H9 (cell line): ENCODE measurements at regions not wholly inside any gene's neighbourhood (a gene's known extent, or its start where the extent isn't known, plus 50 kb on each side); places are given as distances from the start of the nearest gene placed in this dataset.
"Not testable (repeated sequence)": the region's sequence is repeated elsewhere in the genome, so short reads cannot be mapped to it uniquely, and the experiment has no call there.

Experiments
- DNase-seq: peaks from one replicate; pipeline ENCODE4 v3.0.0-alpha.2; 2017
- H2AFZ ChIP-seq: one replicate; pipeline ENCODE4 v1.6.1; 2013; ENCODE audit warnings: mild to moderate bottlenecking, low read length, control low read depth, moderate library complexity
- H2AK5ac ChIP-seq: 2 replicates; pipeline ENCODE4 v1.6.1; 2013; ENCODE audit warnings: low read length, control low read depth, mixed read lengths; ENCODE audit not compliant: insufficient read length
- H2BK120ac ChIP-seq: one replicate; pipeline ENCODE4 v1.6.1; 2013; ENCODE audit warnings: low read depth, mild to moderate bottlenecking, low read length, control low read depth, inconsistent platforms; ENCODE audit not compliant: poor library complexity, severe bottlenecking
- H2BK12ac ChIP-seq: 2 replicates; pipeline ENCODE4 v1.6.1; 2013; ENCODE audit warnings: low read length, control low read depth, mixed read lengths, low read depth; ENCODE audit not compliant: insufficient read length
- H2BK15ac ChIP-seq: 2 replicates; pipeline ENCODE4 v1.6.1; 2013; ENCODE audit warnings: low read depth, low read length, control low read depth
- H2BK20ac ChIP-seq: one replicate; pipeline ENCODE4 v1.6.1; 2013; ENCODE audit warnings: low read depth, mild to moderate bottlenecking, low read length, control low read depth, inconsistent platforms; ENCODE audit not compliant: poor library complexity, severe bottlenecking
- H2BK5ac ChIP-seq: 2 replicates; pipeline ENCODE4 v1.6.1; 2013; ENCODE audit warnings: low read length, control low read depth, mixed read lengths; ENCODE audit not compliant: insufficient read length
- H3K14ac ChIP-seq: 2 replicates; pipeline ENCODE4 v1.6.1; 2013; ENCODE audit warnings: low read length, control low read depth; ENCODE audit not compliant: insufficient read depth
- H3K18ac ChIP-seq: 2 replicates; pipeline ENCODE4 v1.6.1; 2013; ENCODE audit warnings: low read depth, mild to moderate bottlenecking, mixed read lengths, low read length, control low read depth; ENCODE audit not compliant: insufficient read length
- H3K23ac ChIP-seq: 2 replicates; pipeline ENCODE4 v1.6.1; 2013; ENCODE audit warnings: low read length, control low read depth, mixed read lengths, low read depth; ENCODE audit not compliant: insufficient read length
- H3K23me2 ChIP-seq: 2 replicates; pipeline ENCODE4 v1.6.1; 2013; ENCODE audit warnings: low read depth, mild to moderate bottlenecking, mixed read lengths, low read length, control low read depth; ENCODE audit not compliant: insufficient read length, poor library complexity, severe bottlenecking
- H3K27ac ChIP-seq: 2 replicates; pipeline ENCODE4 v1.5.1; 2013; ENCODE audit warnings: low read length, control low read depth, mixed read lengths, low read depth; ENCODE audit not compliant: insufficient read length
- H3K27me3 ChIP-seq: 2 replicates; pipeline ENCODE4 v1.6.1; 2013; ENCODE audit warnings: low read length, control low read depth, inconsistent platforms; ENCODE audit not compliant: insufficient read depth
- H3K4ac ChIP-seq: 2 replicates; pipeline ENCODE4 v1.6.1; 2013; ENCODE audit warnings: low read depth, mild to moderate bottlenecking, control low read depth, inconsistent platforms, low read length, moderate library complexity
- H3K4me1 ChIP-seq: 2 replicates; pipeline ENCODE4 v1.6.1; 2013; ENCODE audit warnings: low read length, control low read depth, inconsistent platforms; ENCODE audit not compliant: insufficient read depth
- H3K4me2 ChIP-seq: 2 replicates; pipeline ENCODE4 v1.6.1; 2013; ENCODE audit warnings: low read length, control low read depth, mixed read lengths; ENCODE audit not compliant: insufficient read length, insufficient read depth
- H3K56ac ChIP-seq: 2 replicates; pipeline ENCODE4 v1.6.1; 2013; ENCODE audit warnings: low read depth, mild to moderate bottlenecking, mixed read lengths, low read length, control low read depth; ENCODE audit not compliant: insufficient read length
- H3K79me1 ChIP-seq: 2 replicates; pipeline ENCODE4 v1.6.1; 2013; ENCODE audit warnings: low read depth, mild to moderate bottlenecking, moderate library complexity, low read length, control low read depth, inconsistent platforms; ENCODE audit not compliant: insufficient read depth, poor library complexity, severe bottlenecking
- H3K79me2 ChIP-seq: 2 replicates; pipeline ENCODE4 v1.6.1; 2013; ENCODE audit warnings: low read length, control low read depth, inconsistent platforms; ENCODE audit not compliant: insufficient read depth
- H3K9ac ChIP-seq: 2 replicates; pipeline ENCODE4 v1.6.1; 2013; ENCODE audit warnings: low read length, control low read depth, mixed read lengths; ENCODE audit not compliant: insufficient read length; ENCODE audit errors: extremely low read depth
- H3K9me3 ChIP-seq: one replicate; pipeline ENCODE4 v1.6.1; 2013; ENCODE audit warnings: low read depth, low read length, inconsistent platforms; ENCODE audit not compliant: control insufficient read depth
- H3T11ph ChIP-seq: one replicate; pipeline ENCODE4 v1.6.1; 2013; ENCODE audit warnings: mild to moderate bottlenecking, low read length, control low read depth, inconsistent platforms
- H4K20me1 ChIP-seq: one replicate; pipeline ENCODE4 v1.6.1; 2013; ENCODE audit not compliant: control insufficient read depth, insufficient read length, insufficient read depth
- H4K5ac ChIP-seq: 2 replicates; pipeline ENCODE4 v1.6.1; 2013; ENCODE audit warnings: low read depth, mild to moderate bottlenecking, mixed read lengths, low read length, control low read depth; ENCODE audit not compliant: insufficient read length
- H4K8ac ChIP-seq: replicated peaks from 2 replicates; pipeline ENCODE4 v1.6.1; 2013; ENCODE audit warnings: low read length, control low read depth, mixed read lengths, low read depth; ENCODE audit not compliant: insufficient read length
- H4K91ac ChIP-seq: 2 replicates; pipeline ENCODE4 v1.6.1; 2013; ENCODE audit warnings: low read depth, mild to moderate bottlenecking, moderate library complexity, mixed read lengths, low read length, control low read depth; ENCODE audit not compliant: insufficient read length
- H3K27ac Mint-ChIP-seq, 3 experiments: 2 replicates in 2 of 3; 3 replicates in 1 of 3; pipeline ENCODE4 v1.8.0; 2020 to 2021; ENCODE audit warnings: mixed read lengths in 3 of 3, mild to moderate bottlenecking in 1 of 3, moderate library complexity in 1 of 3
- H3K27me3 Mint-ChIP-seq: 2 replicates; pipeline ENCODE4 v1.8.0; 2021; ENCODE audit warnings: low read depth, mild to moderate bottlenecking, moderate library complexity, mixed read lengths
- H3K36me3 Mint-ChIP-seq, 3 experiments: 2 replicates in 2 of 3; 3 replicates in 1 of 3; pipeline ENCODE4 v1.8.0; 2020 to 2021; ENCODE audit warnings: low read depth in 3 of 3, mixed read lengths in 3 of 3; ENCODE audit not compliant: insufficient read depth in 1 of 3
- H3K4me1 Mint-ChIP-seq, 2 experiments: 2 replicates each; pipeline ENCODE4 v1.8.0; 2020; ENCODE audit warnings: mixed read lengths in 2 of 2
- H3K4me3 Mint-ChIP-seq, 2 experiments: 2 replicates in 1 of 2; 3 replicates in 1 of 2; pipeline ENCODE4 v1.8.0; 2020 to 2021; ENCODE audit warnings: mild to moderate bottlenecking in 2 of 2, mixed read lengths in 2 of 2, moderate library complexity in 1 of 2
- H3K9me3 Mint-ChIP-seq, 2 experiments: 2 replicates in 1 of 2; 3 replicates in 1 of 2; pipeline ENCODE4 v1.8.0; 2020; ENCODE audit warnings: mild to moderate bottlenecking in 2 of 2, mixed read lengths in 2 of 2, moderate library complexity in 1 of 2
- CTCF ChIP-seq: fragments of 200-600 bp; sonication (generic); conservative IDR thresholded peaks from 3 replicates; pipeline ENCODE4 v1.8.0; 2021; ENCODE audit warnings: antibody characterized with exemption, mild to moderate bottlenecking
- WGBS: extraction: QIAGEN DNeasy Blood & Tissue Kit; methylation state at CpG from one replicate; pipeline ENCODE4 v1.1.7; 2013; ENCODE audit warnings: missing lambda C conversion rate, low lambda C conversion rate, mixed read lengths; ENCODE audit not compliant: insufficient read length; ENCODE audit errors: extremely low coverage; 5-methylcytosine and 5-hydroxymethylcytosine counted together

GRCh38 chr16:8402981-8403843 lies 187.1 kb downstream of the TMEM114 start:
- no peak overlapping the region for H4K5ac ChIP-seq
- no peaks in the 10 kb centered on the region; the same call in 1 of the 2 replicates for H3K27me3 ChIP-seq
- H2BK12ac ChIP-seq: no peak overlapping the region
- H2BK120ac ChIP-seq: no peak overlapping the region
- Mint-ChIP-seq H3K27me3 (peaks cover 15% of the 10 kb centered on the region), H3K9me3 (no peaks in the 10 kb centered on the region), H3K4me3 (no peak overlapping the region), H3K4me1 (no peaks in the 10 kb centered on the region), H3K36me3 (no peaks in the 10 kb centered on the region), H3K27ac (no peak overlapping the region)
- H3T11ph ChIP-seq: no peak overlapping the region
- no peak overlapping the region for H3K27ac ChIP-seq
- H2BK15ac ChIP-seq: no peak overlapping the region
- H3K9me3 ChIP-seq: no peaks in the 10 kb centered on the region
- no peak overlapping the region for H3K4ac ChIP-seq
- TF ChIP-seq CTCF: no peak
- no CpG with 5 or more reads among the region's 11 CpGs for WGBS
- H4K20me1 ChIP-seq: no peaks in the 10 kb centered on the region
- no peak overlapping the region for H3K9ac ChIP-seq
- H3K18ac ChIP-seq: no peak overlapping the region
- no peaks in the 10 kb centered on the region for H3K79me2 ChIP-seq
- H3K79me1 ChIP-seq: no peaks in the 10 kb centered on the region
- DNase-seq: no peak
- no peak overlapping the region for H4K91ac ChIP-seq
- H3K23me2 ChIP-seq: no peaks in the 10 kb centered on the region
- no peak overlapping the region for H3K4me2 ChIP-seq
- H3K56ac ChIP-seq: no peak overlapping the region
- H3K4me1 ChIP-seq: no peaks in the 10 kb centered on the region
- no peak overlapping the region for H2AK5ac ChIP-seq
- H2BK5ac ChIP-seq: no peak overlapping the region
- no peak overlapping the region for H4K8ac ChIP-seq
- no peak overlapping the region for H3K23ac ChIP-seq
- no peak overlapping the region for H3K14ac ChIP-seq
- no peak overlapping the region for H2AFZ ChIP-seq
- no peak overlapping the region for H2BK20ac ChIP-seq

- H3K4me3 Mint-ChIP-seq, H3K14ac ChIP-seq, H2AK5ac ChIP-seq, H2BK5ac ChIP-seq, H3K27ac ChIP-seq, H4K20me1 ChIP-seq, H4K5ac ChIP-seq, H3T11ph ChIP-seq, H3K79me1 ChIP-seq, H3K4me1 Mint-ChIP-seq, DNase-seq, H3K4ac ChIP-seq, H2BK12ac ChIP-seq, H2AFZ ChIP-seq, H3K9me3 ChIP-seq, H4K91ac ChIP-seq, H3K4me2 ChIP-seq, H3K27ac Mint-ChIP-seq, H4K8ac ChIP-seq, H3K23ac ChIP-seq, H3K4me1 ChIP-seq, H3K56ac ChIP-seq, H3K79me2 ChIP-seq, H3K23me2 ChIP-seq, H2BK20ac ChIP-seq, H3K27me3 ChIP-seq, H3K9ac ChIP-seq, H2BK120ac ChIP-seq, H3K36me3 Mint-ChIP-seq, H2BK15ac ChIP-seq, H3K18ac ChIP-seq, H3K9me3 Mint-ChIP-seq: not testable (repeated sequence)
- no CpG with 5 or more reads among the region's 6 CpGs for WGBS
- peaks cover 19% of the 10 kb centered on the region for H3K27me3 Mint-ChIP-seq
These were observed 189.6 kb downstream of the TMEM114 start for GRCh38 chr16:8400683-8401082.
